B cell (primary cell): ENCODE measurements at regions not wholly inside any gene's neighbourhood (a gene's known extent, or its start where the extent isn't known, plus 50 kb on each side); places are given as distances from the start of the nearest gene placed in this dataset.

ENCODE experiments used
- EZH2 ChIP-seq: IDR thresholded peaks from 2 replicates; pipeline ENCODE4 v1.6.1; 2012; ENCODE audit warnings: borderline replicate concordance, low read depth, mild to moderate bottlenecking, moderate library complexity, low read length; ENCODE audit not compliant: insufficient read depth, poor library complexity, severe bottlenecking
- TF ChIP-seq, protein P1 (sequence below): fragments of 200-600 bp; IDR thresholded peaks from one replicate; pipeline ENCODE4 v1.8.0; 2022; ENCODE audit warnings: antibody characterized with exemption, mild to moderate bottlenecking

- TF ChIP-seq, protein P1, sequence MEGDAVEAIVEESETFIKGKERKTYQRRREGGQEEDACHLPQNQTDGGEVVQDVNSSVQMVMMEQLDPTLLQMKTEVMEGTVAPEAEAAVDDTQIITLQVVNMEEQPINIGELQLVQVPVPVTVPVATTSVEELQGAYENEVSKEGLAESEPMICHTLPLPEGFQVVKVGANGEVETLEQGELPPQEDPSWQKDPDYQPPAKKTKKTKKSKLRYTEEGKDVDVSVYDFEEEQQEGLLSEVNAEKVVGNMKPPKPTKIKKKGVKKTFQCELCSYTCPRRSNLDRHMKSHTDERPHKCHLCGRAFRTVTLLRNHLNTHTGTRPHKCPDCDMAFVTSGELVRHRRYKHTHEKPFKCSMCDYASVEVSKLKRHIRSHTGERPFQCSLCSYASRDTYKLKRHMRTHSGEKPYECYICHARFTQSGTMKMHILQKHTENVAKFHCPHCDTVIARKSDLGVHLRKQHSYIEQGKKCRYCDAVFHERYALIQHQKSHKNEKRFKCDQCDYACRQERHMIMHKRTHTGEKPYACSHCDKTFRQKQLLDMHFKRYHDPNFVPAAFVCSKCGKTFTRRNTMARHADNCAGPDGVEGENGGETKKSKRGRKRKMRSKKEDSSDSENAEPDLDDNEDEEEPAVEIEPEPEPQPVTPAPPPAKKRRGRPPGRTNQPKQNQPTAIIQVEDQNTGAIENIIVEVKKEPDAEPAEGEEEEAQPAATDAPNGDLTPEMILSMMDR = no peak
- TF ChIP-seq EZH2 = no peak
These were observed 71.6 kb upstream of the ADGRL1 start for GRCh38 chr19:14277608-14278007.
